ENCODE measurements at regions not wholly inside any gene's neighbourhood (a gene's known extent, or its start where the extent isn't known, plus 50 kb on each side); places are given as distances from the start of the nearest gene placed in this dataset.
A peak's percentile ranks its signal among the peaks of the same experiment; 100 is the strongest.

- TF ChIP-seq POLR2A (IDR thresholded peaks at IDR 0.05), result no peak
- TF ChIP-seq EP300 (IDR thresholded peaks at IDR 0.05), result no peak
- TF ChIP-seq CTCF (IDR thresholded peaks at IDR 0.05), result no peak
- H3K4me3 ChIP-seq, result no peak overlapping the region
- H3K27me3 ChIP-seq, result no peaks in the 10 kb centered on the region
- peaks cover 0 to 44% (median 11%) of the 10 kb centered on the region in 4 donors for H3K4me1 ChIP-seq
- 67 to 68% methylated on average over 19 of the region's 19 CpGs for WGBS, 2 donors
- H3K27ac ChIP-seq, result peak overlapping the region in 3 of 4 donors; percentile 34 to 66 (median 63)
- no peaks in the 10 kb centered on the region for H3K9me3 ChIP-seq
- no peak for DNase-seq (ENCODE audit: low spot score in 2 of 2)
- H3K36me3 ChIP-seq, result no peaks in the 10 kb centered on the region
Observed at GRCh38 chr5:139740138-139740991, 55.2 kb upstream of the PSD2 start.

- no peak for TF ChIP-seq POLR2A (IDR thresholded peaks at IDR 0.05)
- no peak for TF ChIP-seq CTCF (IDR thresholded peaks at IDR 0.05)
- no peak for TF ChIP-seq EP300 (IDR thresholded peaks at IDR 0.05)
Observed at GRCh38 chr5:139740992-139741672, 54.5 kb upstream of the PSD2 start.

GRCh38 chr5:139741823-139742172 is 53.8 kb upstream of the PSD2 start:
- no peak for TF ChIP-seq CTCF (IDR thresholded peaks at IDR 0.05)
- no peak for TF ChIP-seq EP300 (IDR thresholded peaks at IDR 0.05)
- no peak for TF ChIP-seq POLR2A (IDR thresholded peaks at IDR 0.05)
- H3K27me3 ChIP-seq, result no peaks in the 10 kb centered on the region
- H3K9me3 ChIP-seq, result no peaks in the 10 kb centered on the region
- peaks cover 0 to 56% (median 23%) of the 10 kb centered on the region in 4 donors for H3K4me1 ChIP-seq
- 79 to 82% methylated on average over 3 of the region's 3 CpGs for WGBS, 2 donors
- no peak overlapping the region for H3K4me3 ChIP-seq
- no peak for DNase-seq (ENCODE audit: low spot score in 2 of 2)
- no peaks in the 10 kb centered on the region for H3K36me3 ChIP-seq
- H3K27ac ChIP-seq, result no peak overlapping the region

More at GRCh38 chr5:139740992-139741672, 54.5 kb upstream of the PSD2 start:
- Histone ChIP-seq H3K36me3 (no peaks in the 10 kb centered on the region), H3K4me1 (peaks cover 0 to 50% (median 16%) of the 10 kb centered on the region in 4 donors), H3K27ac (peak overlapping the region in 2 of 4 donors; percentile 63 to 66), H3K9me3 (no peaks in the 10 kb centered on the region), H3K27me3 (no peaks in the 10 kb centered on the region), H3K4me3 (no peak overlapping the region)
- WGBS, 2 donors, result 73 to 76% methylated on average over 6 of the region's 6 CpGs
- no peak for DNase-seq (ENCODE audit: low spot score in 2 of 2)

- TF ChIP-seq CTCF (IDR thresholded peaks at IDR 0.05) (no peak), EP300 (IDR thresholded peaks at IDR 0.05) (no peak), POLR2A (IDR thresholded peaks at IDR 0.05) (no peak)
- no peak for DNase-seq (ENCODE audit: low spot score in 2 of 2)
- Histone ChIP-seq H3K27me3 (no peaks in the 10 kb centered on the region), H3K36me3 (no peaks in the 10 kb centered on the region), H3K4me1 (peaks cover 0 to 62% (median 28%) of the 10 kb centered on the region in 4 donors), H3K27ac (peak overlapping the region in 2 of 4 donors; percentile 12 to 17), H3K4me3 (no peak overlapping the region), H3K9me3 (no peaks in the 10 kb centered on the region)
- WGBS, 2 donors, result 81 to 89% methylated on average over 13 to 14 of the region's 14 CpGs
Observed at GRCh38 chr5:139742173-139742903, 53.3 kb upstream of the PSD2 start.

Measured in tibial nerve (tissue), 4 donors.